ENCODE measurements at regions not wholly inside any gene's neighbourhood (a gene's known extent, or its start where the extent isn't known, plus 50 kb on each side); places are given as distances from the start of the nearest gene placed in this dataset.

DNA sequence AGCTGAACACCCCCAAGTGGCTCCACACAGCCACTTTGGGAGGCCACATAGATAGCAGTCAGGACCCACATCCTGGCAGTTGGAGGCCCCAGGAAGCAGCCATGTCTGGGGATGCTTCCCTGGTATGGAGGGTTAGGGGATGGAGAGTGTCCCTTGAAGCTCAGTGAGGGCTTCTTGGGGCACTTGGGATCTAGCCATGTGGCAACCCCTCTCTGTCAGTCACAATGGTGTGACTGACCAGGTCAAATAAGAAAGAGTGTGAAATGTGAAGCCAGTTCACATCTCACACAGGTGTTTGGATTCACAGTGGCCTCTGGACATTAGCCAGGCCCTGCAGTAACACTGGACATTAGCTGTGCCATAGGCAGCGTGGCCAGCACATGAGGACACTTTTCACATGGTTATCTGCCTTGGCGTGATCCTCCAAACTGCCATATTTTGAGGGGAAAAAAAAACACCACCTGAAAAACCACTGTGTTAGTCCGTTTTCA, 53.9 kb upstream of the IL17B start:
- Mint-ChIP-seq H3K27me3 (ENCODE audit: low read depth) (no peaks in the 10 kb centered on the region), H3K36me3 (no peaks in the 10 kb centered on the region), H3K9me3 (no peaks in the 10 kb centered on the region), H3K4me1 (peaks cover 30% of the 10 kb centered on the region), H3K4me3 (no peak overlapping the region), H3K27ac (no peak overlapping the region)
- ATAC-seq (no peak), DNase-seq (ENCODE audit: low spot score) (no peak)
- TF ChIP-seq, protein P1, sequence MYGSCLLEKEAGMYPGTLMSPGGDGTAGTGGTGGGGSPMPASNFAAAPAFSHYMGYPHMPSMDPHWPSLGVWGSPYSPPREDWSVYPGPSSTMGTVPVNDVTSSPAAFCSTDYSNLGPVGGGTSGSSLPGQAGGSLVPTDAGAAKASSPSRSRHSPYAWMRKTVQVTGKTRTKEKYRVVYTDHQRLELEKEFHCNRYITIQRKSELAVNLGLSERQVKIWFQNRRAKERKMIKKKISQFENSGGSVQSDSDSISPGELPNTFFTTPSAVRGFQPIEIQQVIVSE (CRISPR knock-in tag; IDR thresholded peaks at IDR 0.05; ENCODE audit: borderline replicate concordance): 0 out of 2 replicates have a peak, but pooled peaks have one; percentile 24
- TF ChIP-seq, protein P2, sequence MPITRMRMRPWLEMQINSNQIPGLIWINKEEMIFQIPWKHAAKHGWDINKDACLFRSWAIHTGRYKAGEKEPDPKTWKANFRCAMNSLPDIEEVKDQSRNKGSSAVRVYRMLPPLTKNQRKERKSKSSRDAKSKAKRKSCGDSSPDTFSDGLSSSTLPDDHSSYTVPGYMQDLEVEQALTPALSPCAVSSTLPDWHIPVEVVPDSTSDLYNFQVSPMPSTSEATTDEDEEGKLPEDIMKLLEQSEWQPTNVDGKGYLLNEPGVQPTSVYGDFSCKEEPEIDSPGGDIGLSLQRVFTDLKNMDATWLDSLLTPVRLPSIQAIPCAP (CRISPR knock-in tag; IDR thresholded peaks at IDR 0.05): no peak
- POLR2A ChIA-PET: no interaction called here
- CTCF ChIA-PET: interaction anchor here (1.4 to 7.2 kb wide), 14 partner anchors 7 to 186 kb away, joined by 3 to 146 read pairs (median 12); no protein-coding TSS in a partner anchor

DNA sequence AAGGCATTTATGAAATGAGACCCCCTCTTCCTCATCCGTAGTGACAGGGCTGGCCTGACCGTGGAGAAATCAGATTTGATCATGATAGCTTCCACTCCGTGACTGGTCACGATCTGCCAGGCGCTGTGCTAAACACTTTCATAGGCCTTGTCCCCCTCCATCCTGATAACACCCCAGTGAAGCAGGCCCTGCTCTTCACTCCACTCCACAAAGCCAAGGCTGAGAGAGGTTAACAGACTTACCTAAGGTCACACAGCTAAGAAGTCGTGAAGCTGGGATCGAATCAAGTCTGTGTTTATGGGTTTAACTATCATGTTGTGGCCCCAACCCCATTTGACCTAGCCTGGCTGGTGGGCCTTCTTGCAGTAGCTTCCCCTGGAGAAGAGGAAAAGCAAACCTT, 53.3 kb upstream of the IL17B start:
- H3K4me3 Mint-ChIP-seq: no peak overlapping the region
- ChIA-PET POLR2A (no interaction called here), CTCF (interaction anchor here (0.9 to 7.2 kb wide), 12 partner anchors 8 to 186 kb away, joined by 3 to 146 read pairs (median 10); partner anchors contain the start of gene IL17B)
- DNase-seq (ENCODE audit: low spot score) (no peak), ATAC-seq (no peak)
- TF ChIP-seq ELF4 (CRISPR knock-in tag; IDR thresholded peaks at IDR 0.05; ENCODE audit: low read depth): no peak
- TF ChIP-seq NFE2L1 (CRISPR knock-in tag; IDR thresholded peaks at IDR 0.05): no peak
- TF ChIP-seq TEAD4 (CRISPR knock-in tag; IDR thresholded peaks at IDR 0.05): no peak
- TF ChIP-seq, protein P3, sequence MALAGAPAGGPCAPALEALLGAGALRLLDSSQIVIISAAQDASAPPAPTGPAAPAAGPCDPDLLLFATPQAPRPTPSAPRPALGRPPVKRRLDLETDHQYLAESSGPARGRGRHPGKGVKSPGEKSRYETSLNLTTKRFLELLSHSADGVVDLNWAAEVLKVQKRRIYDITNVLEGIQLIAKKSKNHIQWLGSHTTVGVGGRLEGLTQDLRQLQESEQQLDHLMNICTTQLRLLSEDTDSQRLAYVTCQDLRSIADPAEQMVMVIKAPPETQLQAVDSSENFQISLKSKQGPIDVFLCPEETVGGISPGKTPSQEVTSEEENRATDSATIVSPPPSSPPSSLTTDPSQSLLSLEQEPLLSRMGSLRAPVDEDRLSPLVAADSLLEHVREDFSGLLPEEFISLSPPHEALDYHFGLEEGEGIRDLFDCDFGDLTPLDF (CRISPR knock-in tag; IDR thresholded peaks at IDR 0.05): no peak
- no peak for TF ChIP-seq ZNF263 (CRISPR knock-in tag; IDR thresholded peaks at IDR 0.05; ENCODE audit: low read depth)
- TF ChIP-seq, protein P4, sequence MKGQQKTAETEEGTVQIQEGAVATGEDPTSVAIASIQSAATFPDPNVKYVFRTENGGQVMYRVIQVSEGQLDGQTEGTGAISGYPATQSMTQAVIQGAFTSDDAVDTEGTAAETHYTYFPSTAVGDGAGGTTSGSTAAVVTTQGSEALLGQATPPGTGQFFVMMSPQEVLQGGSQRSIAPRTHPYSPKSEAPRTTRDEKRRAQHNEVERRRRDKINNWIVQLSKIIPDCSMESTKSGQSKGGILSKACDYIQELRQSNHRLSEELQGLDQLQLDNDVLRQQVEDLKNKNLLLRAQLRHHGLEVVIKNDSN (CRISPR knock-in tag; IDR thresholded peaks at IDR 0.05): no peak
- TF ChIP-seq ZNF138 (CRISPR knock-in tag; conservative IDR thresholded peaks at IDR 0.05): no peak
- TF ChIP-seq ETV6 (CRISPR knock-in tag; IDR thresholded peaks at IDR 0.05): no peak
- TF ChIP-seq, protein P5, sequence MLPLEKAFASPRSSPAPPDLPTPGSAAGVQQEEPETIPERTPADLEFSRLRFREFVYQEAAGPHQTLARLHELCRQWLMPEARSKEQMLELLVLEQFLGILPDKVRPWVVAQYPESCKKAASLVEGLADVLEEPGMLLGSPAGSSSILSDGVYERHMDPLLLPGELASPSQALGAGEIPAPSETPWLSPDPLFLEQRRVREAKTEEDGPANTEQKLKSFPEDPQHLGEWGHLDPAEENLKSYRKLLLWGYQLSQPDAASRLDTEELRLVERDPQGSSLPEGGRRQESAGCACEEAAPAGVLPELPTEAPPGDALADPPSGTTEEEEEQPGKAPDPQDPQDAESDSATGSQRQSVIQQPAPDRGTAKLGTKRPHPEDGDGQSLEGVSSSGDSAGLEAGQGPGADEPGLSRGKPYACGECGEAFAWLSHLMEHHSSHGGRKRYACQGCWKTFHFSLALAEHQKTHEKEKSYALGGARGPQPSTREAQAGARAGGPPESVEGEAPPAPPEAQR (CRISPR knock-in tag; IDR thresholded peaks at IDR 0.05): no peak
- no peak for TF ChIP-seq ZNF232 (CRISPR knock-in tag; IDR thresholded peaks at IDR 0.05)
- TF ChIP-seq, protein P6, sequence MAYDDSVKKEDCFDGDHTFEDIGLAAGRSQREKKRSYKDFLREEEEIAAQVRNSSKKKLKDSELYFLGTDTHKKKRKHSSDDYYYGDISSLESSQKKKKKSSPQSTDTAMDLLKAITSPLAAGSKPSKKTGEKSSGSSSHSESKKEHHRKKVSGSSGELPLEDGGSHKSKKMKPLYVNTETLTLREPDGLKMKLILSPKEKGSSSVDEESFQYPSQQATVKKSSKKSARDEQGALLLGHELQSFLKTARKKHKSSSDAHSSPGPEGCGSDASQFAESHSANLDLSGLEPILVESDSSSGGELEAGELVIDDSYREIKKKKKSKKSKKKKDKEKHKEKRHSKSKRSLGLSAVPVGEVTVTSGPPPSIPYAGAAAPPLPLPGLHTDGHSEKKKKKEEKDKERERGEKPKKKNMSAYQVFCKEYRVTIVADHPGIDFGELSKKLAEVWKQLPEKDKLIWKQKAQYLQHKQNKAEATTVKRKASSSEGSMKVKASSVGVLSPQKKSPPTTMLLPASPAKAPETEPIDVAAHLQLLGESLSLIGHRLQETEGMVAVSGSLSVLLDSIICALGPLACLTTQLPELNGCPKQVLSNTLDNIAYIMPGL (CRISPR knock-in tag; IDR thresholded peaks at IDR 0.05): no peak
- TF ChIP-seq, protein P7, sequence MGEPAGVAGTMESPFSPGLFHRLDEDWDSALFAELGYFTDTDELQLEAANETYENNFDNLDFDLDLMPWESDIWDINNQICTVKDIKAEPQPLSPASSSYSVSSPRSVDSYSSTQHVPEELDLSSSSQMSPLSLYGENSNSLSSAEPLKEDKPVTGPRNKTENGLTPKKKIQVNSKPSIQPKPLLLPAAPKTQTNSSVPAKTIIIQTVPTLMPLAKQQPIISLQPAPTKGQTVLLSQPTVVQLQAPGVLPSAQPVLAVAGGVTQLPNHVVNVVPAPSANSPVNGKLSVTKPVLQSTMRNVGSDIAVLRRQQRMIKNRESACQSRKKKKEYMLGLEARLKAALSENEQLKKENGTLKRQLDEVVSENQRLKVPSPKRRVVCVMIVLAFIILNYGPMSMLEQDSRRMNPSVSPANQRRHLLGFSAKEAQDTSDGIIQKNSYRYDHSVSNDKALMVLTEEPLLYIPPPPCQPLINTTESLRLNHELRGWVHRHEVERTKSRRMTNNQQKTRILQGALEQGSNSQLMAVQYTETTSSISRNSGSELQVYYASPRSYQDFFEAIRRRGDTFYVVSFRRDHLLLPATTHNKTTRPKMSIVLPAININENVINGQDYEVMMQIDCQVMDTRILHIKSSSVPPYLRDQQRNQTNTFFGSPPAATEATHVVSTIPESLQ (CRISPR knock-in tag; IDR thresholded peaks at IDR 0.05): no peak
- no peaks in the 10 kb centered on the region for H3K9me3 Mint-ChIP-seq
- H3K4me1 Mint-ChIP-seq: peaks cover 31% of the 10 kb centered on the region
- H3K36me3 Mint-ChIP-seq: no peaks in the 10 kb centered on the region
- H3K27ac Mint-ChIP-seq: no peak overlapping the region
- no peaks in the 10 kb centered on the region for H3K27me3 Mint-ChIP-seq (ENCODE audit: low read depth)

Data from WTC11 (cell line).